ENCODE measurements at regions not wholly inside any gene's neighbourhood (a gene's known extent, or its start where the extent isn't known, plus 50 kb on each side); places are given as distances from the start of the nearest gene placed in this dataset.

GRCh38 chrX:33465137-33465536 is 253.8 kb upstream of the DMD start:
- TF ChIP-seq CTCF (conservative IDR thresholded peaks at IDR 0.05), result peak; percentile 57
- no peaks in the 10 kb centered on the region for H3K36me3 Mint-ChIP-seq
- H3K27ac Mint-ChIP-seq, result no peak overlapping the region
- no peaks in the 10 kb centered on the region for H3K27me3 Mint-ChIP-seq
- no peaks in the 10 kb centered on the region for H3K4me1 Mint-ChIP-seq (ENCODE audit: unreplicated experiment)
- DNase-seq (ENCODE audit: extremely low spot score, unreplicated experiment), result no peak
- H3K4me3 Mint-ChIP-seq, result no peak overlapping the region
- H3K9me3 Mint-ChIP-seq, result peaks cover 4% of the 10 kb centered on the region

GRCh38 chrX:33457102-33457501 is 245.8 kb upstream of the DMD start:
- no peaks in the 10 kb centered on the region for H3K4me1 Mint-ChIP-seq (ENCODE audit: unreplicated experiment)

GRCh38 chrX:33447285-33447684 is 235.9 kb upstream of the DMD start:
- no peak overlapping the region for H3K27ac Mint-ChIP-seq
- no peak for DNase-seq (ENCODE audit: extremely low spot score, unreplicated experiment)
- H3K4me1 Mint-ChIP-seq (ENCODE audit: unreplicated experiment), result no peaks in the 10 kb centered on the region
- TF ChIP-seq CTCF (conservative IDR thresholded peaks at IDR 0.05), result no peak
- H3K36me3 Mint-ChIP-seq, result no peaks in the 10 kb centered on the region
- no peak overlapping the region for H3K4me3 Mint-ChIP-seq
- H3K27me3 Mint-ChIP-seq, result no peaks in the 10 kb centered on the region
- H3K9me3 Mint-ChIP-seq, result no peaks in the 10 kb centered on the region

More at GRCh38 chrX:33457102-33457501, 245.8 kb upstream of the DMD start:
- no peaks in the 10 kb centered on the region for H3K27me3 Mint-ChIP-seq
- H3K27ac Mint-ChIP-seq, result no peak overlapping the region
- no peaks in the 10 kb centered on the region for H3K9me3 Mint-ChIP-seq
- H3K4me3 Mint-ChIP-seq, result no peak overlapping the region
- DNase-seq (ENCODE audit: extremely low spot score, unreplicated experiment), result no peak
- no peak for TF ChIP-seq CTCF (conservative IDR thresholded peaks at IDR 0.05)
- H3K36me3 Mint-ChIP-seq, result no peaks in the 10 kb centered on the region

- no peaks in the 10 kb centered on the region for H3K27me3 Mint-ChIP-seq
- H3K4me1 Mint-ChIP-seq (ENCODE audit: unreplicated experiment), result no peaks in the 10 kb centered on the region
- no peak overlapping the region for H3K27ac Mint-ChIP-seq
These were observed 223.1 kb upstream of the DMD start for GRCh38 chrX:33434256-33435092.

GRCh38 chrX:33416273-33416805 is 205.0 kb upstream of the DMD start:
- H3K36me3 Mint-ChIP-seq, result no peaks in the 10 kb centered on the region
- no peak for DNase-seq (ENCODE audit: extremely low spot score, unreplicated experiment)
- no peak overlapping the region for H3K4me3 Mint-ChIP-seq
- H3K9me3 Mint-ChIP-seq, result no peaks in the 10 kb centered on the region
- no peaks in the 10 kb centered on the region for H3K4me1 Mint-ChIP-seq (ENCODE audit: unreplicated experiment)
- no peak overlapping the region for H3K27ac Mint-ChIP-seq
- no peaks in the 10 kb centered on the region for H3K27me3 Mint-ChIP-seq
- TF ChIP-seq CTCF (conservative IDR thresholded peaks at IDR 0.05), result no peak

More at GRCh38 chrX:33434256-33435092, 223.1 kb upstream of the DMD start:
- no peaks in the 10 kb centered on the region for H3K9me3 Mint-ChIP-seq
- no peaks in the 10 kb centered on the region for H3K36me3 Mint-ChIP-seq
- peak; percentile 77 for DNase-seq (ENCODE audit: extremely low spot score, unreplicated experiment)
- TF ChIP-seq CTCF (conservative IDR thresholded peaks at IDR 0.05), result peak; percentile 90
- H3K4me3 Mint-ChIP-seq, result no peak overlapping the region
